NCI-H2081 treated with DMSO at 0.1 percent for 48 hours (cell line): ENCODE measurements at regions not wholly inside any gene's neighbourhood (a gene's known extent, or its start where the extent isn't known, plus 50 kb on each side); places are given as distances from the start of the nearest gene placed in this dataset.
A peak's percentile ranks its signal among the peaks of the same experiment; 100 is the strongest.
"Not testable (repeated sequence)": the region's sequence is repeated elsewhere in the genome, so short reads cannot be mapped to it uniquely, and the experiment has no call there.

Experiments used
- DNase-seq: peaks from one replicate; lab custom pipeline; 2025; lab: John Stamatoyannopoulos, UW

GRCh38 chr4:73348185-73348584 is 55.9 kb upstream of the ALB start:
- DNase-seq: no peak

GRCh38 chr4:73347497-73347896 is 56.6 kb upstream of the ALB start:
- no peak for DNase-seq

GRCh38 chr4:73345399-73345975 is 58.6 kb upstream of the ALB start:
- no peak for DNase-seq

GRCh38 chr4:73344106-73344505 is 60.0 kb upstream of the ALB start:
- DNase-seq: no peak

- no peak for DNase-seq
These were observed 60.7 kb upstream of the ALB start for GRCh38 chr4:73343432-73343831.

- peak; percentile 12 for DNase-seq
These were observed 62.6 kb upstream of the ALB start for GRCh38 chr4:73341454-73341853.

- no peak for DNase-seq
These were observed 63.2 kb upstream of the ALB start for GRCh38 chr4:73340917-73341316.

GRCh38 chr4:73335679-73336078 is 68.4 kb upstream of the ALB start:
- DNase-seq: no peak

- not testable (repeated sequence) for DNase-seq
These were observed 72.1 kb upstream of the ALB start for GRCh38 chr4:73332012-73332411.

- DNase-seq: no peak
These were observed 70.7 kb upstream of the ANKRD17 start for GRCh38 chr4:73329300-73329699.

- DNase-seq: not testable (repeated sequence)
These were observed 67.2 kb upstream of the ANKRD17 start for GRCh38 chr4:73325776-73326175.

- DNase-seq: no peak
These were observed 58.5 kb upstream of the ANKRD17 start for GRCh38 chr4:73317092-73317491.

- no peak for DNase-seq
These were observed 56.5 kb upstream of the ANKRD17 start for GRCh38 chr4:73315091-73315490.

- DNase-seq: no peak
These were observed 54.4 kb upstream of the ANKRD17 start for GRCh38 chr4:73312967-73313366.

GRCh38 chr4:73311428-73311827 is 52.8 kb upstream of the ANKRD17 start:
- no peak for DNase-seq

GRCh38 chr4:73309211-73309610 is 50.6 kb upstream of the ANKRD17 start:
- no peak for DNase-seq
